ENCODE measurements at regions not wholly inside any gene's neighbourhood (a gene's known extent, or its start where the extent isn't known, plus 50 kb on each side); places are given as distances from the start of the nearest gene placed in this dataset.

DNA sequence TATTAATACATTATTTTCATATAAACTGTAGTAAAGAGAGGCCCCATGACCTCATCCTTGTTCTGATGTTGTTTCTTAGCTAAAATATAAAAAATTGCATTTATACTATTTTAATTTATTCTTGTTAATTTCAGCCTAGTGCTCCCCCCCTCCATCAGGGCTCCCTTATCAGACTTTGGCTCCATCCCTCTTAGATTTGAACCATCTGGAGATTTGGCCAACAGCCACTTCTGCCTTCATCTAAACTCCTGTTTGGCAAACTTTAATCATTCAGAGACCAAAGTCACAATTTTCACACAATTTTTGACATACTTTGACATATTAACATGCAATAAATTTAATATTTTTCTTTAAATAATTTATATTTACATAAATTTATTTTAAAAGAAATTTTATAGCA is 569.3 kb downstream of the TDRD15 start:
- DNase-seq (ENCODE audit: low read depth), result no peak

DNA sequence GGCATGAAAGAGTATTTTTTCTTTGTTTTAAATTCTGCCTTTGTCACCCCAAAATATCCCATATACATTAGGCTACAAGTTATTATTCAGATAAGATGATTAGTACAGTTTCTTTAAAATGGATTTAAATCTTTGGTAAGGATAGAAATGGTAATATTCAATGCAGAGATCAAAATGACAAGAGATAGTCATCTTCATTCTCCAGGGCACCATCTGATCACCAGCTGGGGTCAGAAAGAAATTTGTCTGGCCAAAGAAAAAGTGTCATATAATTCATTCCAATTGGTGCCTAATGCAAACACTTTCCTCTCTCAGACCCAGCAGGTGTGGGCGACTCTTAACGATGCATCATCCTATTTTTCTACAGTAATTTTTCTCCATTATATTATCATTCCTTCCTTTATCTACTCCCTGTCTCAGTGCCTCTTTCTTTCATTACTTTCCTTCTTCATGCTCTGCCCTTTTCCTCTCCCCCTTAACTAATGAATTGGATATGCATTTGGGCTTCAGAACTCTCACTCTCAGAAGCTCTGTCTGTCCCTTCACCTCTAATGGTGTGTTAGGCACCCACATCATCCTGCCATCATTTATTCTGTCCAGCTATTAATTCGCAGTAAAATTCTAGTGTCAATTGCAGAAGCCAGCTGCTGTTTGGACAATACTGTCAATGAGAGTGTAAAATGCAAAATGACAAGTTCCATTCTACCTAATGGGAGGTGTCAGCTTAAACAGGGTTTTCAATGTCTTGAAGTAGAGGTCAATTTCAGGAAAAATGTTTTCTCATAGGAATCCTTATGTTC is 570.5 kb downstream of the TDRD15 start:
- DNase-seq (ENCODE audit: low read depth), result no peak

DNA sequence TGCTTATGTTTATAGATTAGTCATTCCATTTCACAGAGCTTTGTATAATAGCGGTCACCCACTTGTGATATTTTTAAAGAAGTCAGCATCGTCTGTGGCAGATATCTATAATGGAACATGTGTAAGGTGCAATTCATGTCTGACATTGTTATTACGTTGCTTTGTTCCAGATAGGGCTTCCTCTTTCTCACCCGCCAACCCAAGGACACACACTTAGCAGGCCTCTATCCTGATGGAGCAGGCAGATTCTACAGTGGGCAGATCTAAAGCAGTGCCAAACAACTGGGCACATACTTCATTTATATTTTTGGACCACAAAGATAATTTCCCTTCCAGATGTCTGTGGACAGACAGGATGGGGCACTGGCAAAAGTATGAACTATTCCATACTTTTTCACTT is 573.1 kb downstream of the TDRD15 start:
- DNase-seq (ENCODE audit: low read depth), result no peak

GRCh38 chr2:21700644-21701043 is 576.9 kb downstream of the TDRD15 start:
- DNase-seq (ENCODE audit: low read depth), result no peak

- no peak for DNase-seq (ENCODE audit: low read depth)
Observed at GRCh38 chr2:21710031-21710430, 586.3 kb downstream of the TDRD15 start.

GRCh38 chr2:21710496-21710895 is 586.7 kb downstream of the TDRD15 start:
- DNase-seq (ENCODE audit: low read depth), result no peak

DNA sequence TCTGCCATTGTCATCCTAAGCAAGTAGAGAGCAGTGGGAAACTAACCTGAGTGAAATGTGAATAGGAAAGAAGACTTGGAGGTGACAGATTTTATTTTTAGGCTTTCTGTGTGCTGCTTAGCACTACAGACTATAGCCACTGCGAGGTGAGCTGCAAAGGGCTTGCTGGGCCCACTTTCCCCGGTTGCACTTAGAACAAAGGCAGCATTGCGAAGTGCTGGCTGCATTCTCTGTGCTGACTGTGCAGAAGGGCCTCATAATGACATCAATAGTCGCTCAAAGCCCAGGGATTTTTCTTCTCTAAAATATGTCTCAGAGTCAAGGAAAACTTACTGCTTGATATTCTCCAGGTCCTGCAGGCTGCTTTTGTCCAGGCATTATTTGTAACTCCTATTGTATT is 592.1 kb downstream of the TDRD15 start:
- peak; percentile 9 for DNase-seq (ENCODE audit: low read depth)

DNA sequence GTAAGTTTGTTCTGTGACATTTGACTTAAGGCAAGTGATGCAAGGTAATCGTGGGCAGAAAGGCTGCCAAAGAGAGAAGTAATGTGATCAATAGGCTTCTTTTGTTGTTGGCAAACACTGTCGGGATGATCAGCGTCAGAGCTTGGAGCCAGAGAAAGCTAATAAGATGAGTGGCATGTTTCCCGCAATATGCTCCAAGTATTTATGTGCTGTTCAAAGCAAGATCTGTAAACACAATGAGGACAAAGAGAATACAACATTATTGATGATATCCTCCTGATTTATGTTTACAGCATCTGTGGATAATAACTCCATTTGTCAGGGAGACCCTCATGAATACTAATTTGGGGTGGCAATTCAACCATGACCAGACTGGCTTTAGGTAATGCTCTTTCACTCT is 603.3 kb downstream of the TDRD15 start:
- DNase-seq (ENCODE audit: low read depth), result no peak

DNA sequence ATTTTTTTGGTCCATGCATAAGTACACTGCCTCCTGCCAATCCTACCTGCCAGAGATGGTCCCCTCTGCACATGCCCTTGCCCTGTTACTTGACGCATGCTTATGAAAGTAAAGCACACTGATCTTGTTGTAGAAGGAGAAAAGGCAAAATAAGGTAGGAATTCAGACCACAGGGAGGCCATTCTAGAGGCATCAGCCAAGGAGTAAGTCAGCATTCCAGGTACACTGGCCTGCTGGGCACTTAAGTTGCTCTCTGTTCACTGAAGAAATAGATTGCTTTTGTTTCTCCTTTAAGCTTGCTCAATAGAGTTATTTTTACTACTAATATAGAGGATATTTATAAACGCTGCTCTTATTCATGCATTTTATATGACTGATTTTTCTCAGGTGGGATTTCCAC is 604.4 kb downstream of the TDRD15 start:
- no peak for DNase-seq (ENCODE audit: low read depth)

GRCh38 chr2:21730141-21730540 is 606.4 kb downstream of the TDRD15 start:
- DNase-seq (ENCODE audit: low read depth), result no peak

GRCh38 chr2:21740484-21740883 is 616.7 kb downstream of the TDRD15 start:
- DNase-seq (ENCODE audit: low read depth), result peak; percentile 13

GRCh38 chr2:21746499-21746898 is 622.7 kb downstream of the TDRD15 start:
- DNase-seq (ENCODE audit: low read depth), result no peak

DNA sequence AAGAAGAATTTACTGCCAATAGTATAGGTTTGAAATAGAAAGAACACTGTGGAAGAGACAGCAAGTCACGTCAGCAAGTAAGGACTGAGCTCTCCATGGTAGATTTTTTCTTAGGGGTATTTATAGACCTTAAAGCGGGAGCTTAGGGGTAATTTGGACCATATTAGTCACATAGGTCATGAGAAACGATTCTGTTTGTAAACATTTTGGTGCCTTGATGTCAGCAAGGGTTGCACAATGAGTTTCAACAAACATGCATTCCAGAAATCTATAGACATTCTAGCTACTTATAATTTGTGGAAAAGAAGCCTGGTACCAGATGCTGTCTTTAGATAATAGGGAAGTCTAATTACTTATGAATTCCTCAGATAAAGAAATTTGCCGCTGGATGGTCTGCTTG is 624.7 kb downstream of the TDRD15 start:
- DNase-seq (ENCODE audit: low read depth), result no peak

GRCh38 chr2:21754164-21754788 is 630.5 kb downstream of the TDRD15 start:
- DNase-seq (ENCODE audit: low read depth), result no peak

DNA sequence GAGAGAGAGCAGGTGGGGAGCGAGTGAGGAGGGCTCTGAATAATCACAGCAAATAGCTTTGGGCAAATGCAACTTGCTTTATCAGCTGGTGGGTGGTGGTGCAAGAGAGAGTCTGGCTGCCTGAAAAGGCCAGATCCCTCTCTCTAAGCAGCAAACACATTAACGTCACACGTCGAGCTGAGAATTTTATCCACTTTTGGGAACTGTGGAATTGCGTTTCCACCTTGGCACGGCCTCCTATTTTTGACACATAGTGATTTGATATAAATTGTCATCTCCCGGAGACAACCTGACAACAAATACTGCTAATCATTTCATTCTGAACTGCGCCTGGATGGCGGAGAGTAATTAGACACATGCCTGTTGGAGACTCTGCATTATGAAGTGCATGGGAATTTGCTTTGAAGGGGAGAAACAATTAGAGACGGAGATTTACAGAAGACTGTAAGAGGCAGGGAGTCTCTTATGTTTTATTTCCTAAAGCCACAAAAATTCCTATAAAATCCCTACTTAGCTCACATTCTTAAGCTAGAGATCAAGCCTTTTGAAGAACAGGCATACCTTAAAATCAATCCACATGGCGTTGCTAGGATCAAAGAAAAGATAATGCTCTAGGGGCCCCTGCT is 634.1 kb downstream of the TDRD15 start:
- DNase-seq (ENCODE audit: low read depth), result no peak

GRCh38 chr2:21759819-21760218 is 636.1 kb downstream of the TDRD15 start:
- no peak for DNase-seq (ENCODE audit: low read depth)

DNA sequence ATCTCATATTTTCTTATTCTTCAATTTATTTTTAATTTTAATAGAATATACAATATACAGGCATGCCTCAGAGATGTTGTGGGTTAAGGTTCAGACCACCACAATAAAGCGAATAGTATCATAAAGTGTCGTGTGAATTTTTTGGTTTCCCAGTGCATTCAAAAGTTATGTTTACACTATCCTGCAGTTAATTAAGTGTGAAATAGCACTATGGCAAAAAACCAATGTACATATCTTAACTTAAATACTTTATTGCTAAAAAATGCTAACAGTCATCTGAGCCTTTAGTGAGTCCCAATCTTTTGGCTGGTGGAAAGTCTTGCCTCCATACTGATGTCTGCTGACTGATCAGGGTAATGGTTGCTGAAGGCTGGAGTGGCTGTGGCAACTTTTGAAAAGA is 637.6 kb downstream of the TDRD15 start:
- DNase-seq (ENCODE audit: low read depth), result no peak

DNA sequence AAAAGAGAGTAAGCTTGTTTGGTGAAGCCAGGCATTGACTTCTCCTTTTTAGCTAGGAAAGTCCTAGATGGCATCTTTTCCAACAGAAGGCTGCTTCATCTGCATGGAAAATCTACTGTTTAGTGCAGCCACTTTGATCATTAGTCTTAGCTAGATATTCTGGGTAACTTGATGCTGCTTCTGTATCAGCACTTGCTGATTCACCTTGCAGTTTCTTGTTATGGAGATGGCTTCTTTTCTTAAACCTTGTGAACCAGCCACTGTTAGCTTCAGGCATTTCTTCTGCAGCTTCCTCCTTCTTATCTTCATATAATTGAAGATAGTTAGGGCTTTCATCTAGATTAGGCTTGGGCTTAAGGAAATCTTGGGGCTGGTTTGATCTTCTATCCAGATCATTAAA is 639.7 kb downstream of the TDRD15 start:
- DNase-seq (ENCODE audit: low read depth), result no peak

GRCh38 chr2:21770787-21771186 is 647.0 kb downstream of the TDRD15 start:
- DNase-seq (ENCODE audit: low read depth), result no peak

GRCh38 chr2:21772624-21773023 is 648.9 kb downstream of the TDRD15 start:
- no peak for DNase-seq (ENCODE audit: low read depth)

DNA sequence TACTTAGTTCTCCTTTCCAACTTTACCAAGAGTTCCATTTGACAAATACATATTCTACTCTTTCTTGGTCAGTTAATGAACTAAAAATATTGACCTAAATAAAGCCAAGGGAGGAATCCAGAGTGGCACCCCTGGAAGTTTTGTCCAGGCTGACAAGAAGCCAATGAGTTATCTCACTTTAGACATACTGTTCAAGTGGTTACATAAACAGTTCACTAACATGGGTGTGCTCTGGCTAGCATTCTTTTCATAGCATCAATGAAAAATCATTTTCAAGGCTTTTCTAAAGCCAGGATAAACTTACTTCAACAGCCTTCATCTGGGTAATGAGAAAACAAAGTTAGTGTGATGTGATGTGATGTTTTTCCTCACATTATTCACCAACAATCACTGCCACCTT is 649.4 kb downstream of the TDRD15 start:
- no peak for DNase-seq (ENCODE audit: low read depth)

GRCh38 chr2:21774691-21775368 is 651.1 kb downstream of the TDRD15 start:
- no peak for DNase-seq (ENCODE audit: low read depth)

GRCh38 chr2:21779786-21780185 is 656.0 kb downstream of the TDRD15 start:
- no peak for DNase-seq (ENCODE audit: low read depth)
